SK-N-SH (cell line): ENCODE measurements at regions not wholly inside any gene's neighbourhood (a gene's known extent, or its start where the extent isn't known, plus 50 kb on each side); places are given as distances from the start of the nearest gene placed in this dataset.

Source experiments
- CTCF ChIA-PET: fragments of 300-600, 350-600 bp; formaldehyde crosslinking; extraction: SDS; loops from one replicate; lab custom pipeline; 2021; lab: Yijun Ruan, JAX
- POLR2A ChIA-PET: fragments of 350-600 bp; sonication (Branson Sonifier 250); formaldehyde crosslinking; extraction: SDS; loops from one replicate; lab custom pipeline; 2020; ENCODE audit warnings: antibody characterized with exemption, inconsistent platforms; lab: Yijun Ruan, JAX
- DNase-seq: peaks from one replicate; pipeline ENCODE4 v3.0.0; 2012
- H2AFZ ChIP-seq: fragments of 200-600 bp; sonication (generic); 2 replicates; pipeline ENCODE4 v1.8.1; 2016; ENCODE audit warnings: antibody characterized with exemption, mild to moderate bottlenecking, low read depth
- H3F3A ChIP-seq: fragments of 200-600 bp; sonication (generic); replicated peaks from 2 replicates; pipeline ENCODE3; 2016; ENCODE audit warnings: antibody characterized with exemption, mild to moderate bottlenecking; ENCODE audit not compliant: insufficient read depth
- H3K27ac ChIP-seq, 2 experiments: fragments of 200-500 bp in 1 of 2; fragments of 200-600 bp in 1 of 2; sonication (Bioruptor generic) in 1 of 2; sonication (generic), shearing (Covaris generic) in 1 of 2; 2 replicates each; pipeline versions ENCODE4 v1.5.1 to v1.6.1; 2014 to 2016; ENCODE audit warnings: low read depth in 2 of 2, inconsistent platforms in 1 of 2, low read length in 1 of 2, mild to moderate bottlenecking in 1 of 2, mixed read lengths in 1 of 2
- H3K27me3 ChIP-seq: fragments of 200-600 bp; sonication (generic), shearing (Covaris generic); 2 replicates; pipeline ENCODE4 v1.6.1; 2016; ENCODE audit warnings: mixed run types; ENCODE audit not compliant: insufficient read depth
- H3K36me3 ChIP-seq, 2 experiments: fragments of 200-500 bp in 1 of 2; fragments of 200-600 bp in 1 of 2; sonication (Bioruptor generic) in 1 of 2; sonication (generic) in 1 of 2; replicated peaks in 1 of 2; 2 replicates each; pipeline versions ENCODE3 to v1.5.1; 2014 to 2016; ENCODE audit warnings: low read length in 1 of 2, mild to moderate bottlenecking in 1 of 2; ENCODE audit not compliant: insufficient read depth in 2 of 2, control insufficient read depth in 1 of 2
- H3K4me1 ChIP-seq, 2 experiments: fragments of 200-500 bp in 1 of 2; fragments of 200-600 bp in 1 of 2; sonication (Bioruptor generic) in 1 of 2; sonication (generic), shearing (Covaris generic) in 1 of 2; 2 replicates each; pipeline versions ENCODE4 v1.5.1 to v1.6.1; 2014 to 2016; ENCODE audit warnings: low read depth in 1 of 2, low read length in 1 of 2, mixed run types in 1 of 2; ENCODE audit not compliant: insufficient read depth in 2 of 2, control insufficient read depth in 1 of 2
- H3K4me2 ChIP-seq: fragments of 200-600 bp; sonication (generic), shearing (Covaris generic); 2 replicates; pipeline ENCODE4 v1.6.1; 2017; ENCODE audit warnings: mixed run types
- H3K4me3 ChIP-seq, 2 experiments: fragments of 200-500 bp in 1 of 2; fragments of 200-600 bp in 1 of 2; sonication (Bioruptor generic) in 1 of 2; sonication (generic), shearing (Covaris generic) in 1 of 2; 2 replicates each; pipeline versions ENCODE4 v1.5.1 to v1.8.1; 2014 to 2016; ENCODE audit warnings: low read depth in 2 of 2, inconsistent platforms in 1 of 2, low read length in 1 of 2, mild to moderate bottlenecking in 1 of 2, mixed read lengths in 1 of 2, moderate library complexity in 1 of 2
- H3K79me2 ChIP-seq: fragments of 200-600 bp; sonication (generic); 2 replicates; pipeline ENCODE4 v1.8.1; 2017; ENCODE audit warnings: mild to moderate bottlenecking; ENCODE audit not compliant: insufficient read depth
- H3K9ac ChIP-seq: fragments of 200-600 bp; sonication (generic); 2 replicates; pipeline ENCODE4 v1.6.1; 2017; ENCODE audit warnings: mixed run types
- H3K9me2 ChIP-seq: fragments of 200-600 bp; sonication (generic); 2 replicates; pipeline ENCODE4 v1.6.1; 2017; ENCODE audit warnings: mixed run types
- H3K9me3 ChIP-seq: fragments of 200-600 bp; sonication (generic); 2 replicates; pipeline ENCODE4 v1.6.1; 2017; ENCODE audit warnings: mixed run types, mild to moderate bottlenecking, moderate library complexity
- H4K20me1 ChIP-seq: fragments of 200-600 bp; sonication (generic); 2 replicates; pipeline ENCODE4 v1.6.1; 2017; ENCODE audit warnings: mild to moderate bottlenecking, mixed run types; ENCODE audit not compliant: insufficient read depth
- CHD2 ChIP-seq: fragments of 150-350 bp; IDR thresholded peaks from 2 replicates; pipeline ENCODE4 v1.6.1; 2018; ENCODE audit warnings: low read length; ENCODE audit not compliant: partially characterized antibody
- ELF1 ChIP-seq: IDR thresholded peaks from 2 replicates; pipeline ENCODE4 v1.4.0; 2012
- EZH2phosphoT487 ChIP-seq: fragments of 200-600 bp; sonication (generic); IDR thresholded peaks from 2 replicates; pipeline ENCODE4 v1.6.1; 2017; ENCODE audit warnings: low read depth, mixed run types, mild to moderate bottlenecking, antibody characterized with exemption, moderate library complexity, borderline replicate concordance
- FOSL2 ChIP-seq: IDR thresholded peaks from 2 replicates; pipeline ENCODE4 v1.4.0; 2012; ENCODE audit warnings: low read depth, mild to moderate bottlenecking, moderate library complexity, borderline replicate concordance
- FOXJ3 ChIP-seq: sonication (generic); formaldehyde crosslinking; IDR thresholded peaks from 2 replicates; pipeline ENCODE4 v1.5.1; 2020; ENCODE audit warnings: mild to moderate bottlenecking, missing genetic modification reagents
- GABPA ChIP-seq: IDR thresholded peaks from 2 replicates; pipeline ENCODE4 v1.4.0; 2012; ENCODE audit warnings: low read depth, mild to moderate bottlenecking
- GATA2 ChIP-seq: sonication (generic); formaldehyde crosslinking; IDR thresholded peaks from 2 replicates; pipeline ENCODE4 v1.5.0; 2020; ENCODE audit warnings: mild to moderate bottlenecking, missing genetic modification reagents
- JUND ChIP-seq: IDR thresholded peaks from 2 replicates; pipeline ENCODE4 v1.4.0; 2012
- MEF2A ChIP-seq: IDR thresholded peaks from 2 replicates; pipeline ENCODE4 v1.4.0; 2012; ENCODE audit warnings: low read depth, borderline replicate concordance
- MXI1 ChIP-seq: IDR thresholded peaks from 2 replicates; pipeline ENCODE4 v1.6.1; 2012; ENCODE audit warnings: mild to moderate bottlenecking, low read depth, low read length, improper control_type of control experiment
- NFIC ChIP-seq: IDR thresholded peaks from 2 replicates; pipeline ENCODE4 v1.4.0; 2012; ENCODE audit warnings: borderline replicate concordance
- NRF1 ChIP-seq: IDR thresholded peaks from 2 replicates; pipeline ENCODE4 v1.6.1; 2012; ENCODE audit warnings: low read depth, mild to moderate bottlenecking, low read length
- PBX3 ChIP-seq: IDR thresholded peaks from 2 replicates; pipeline ENCODE4; 2012
- RFX5 ChIP-seq: IDR thresholded peaks from 2 replicates; pipeline ENCODE4 v1.6.1; 2012; ENCODE audit warnings: mild to moderate bottlenecking, improper control_type of control experiment, low read length
- SMC3 ChIP-seq: IDR thresholded peaks from 2 replicates; pipeline ENCODE4 v1.6.1; 2012; ENCODE audit warnings: low read depth, low read length, improper control_type of control experiment
- TEAD4 ChIP-seq: IDR thresholded peaks from 2 replicates; pipeline ENCODE4 v1.4.0; 2012; ENCODE audit warnings: mild to moderate bottlenecking, borderline replicate concordance; ENCODE audit not compliant: insufficient read depth
- YY1 ChIP-seq: IDR thresholded peaks from 2 replicates; pipeline ENCODE4 v1.4.0; 2012; ENCODE audit warnings: low read depth, mild to moderate bottlenecking
- WGBS: methylation state at CpG from one replicate; pipeline ENCODE4 v1.1.6; 2017; ENCODE audit warnings: low lambda C conversion rate; 5-methylcytosine and 5-hydroxymethylcytosine counted together
- TF ChIP-seq, protein P1 (sequence below): IDR thresholded peaks from 2 replicates; pipeline ENCODE4 v1.4.0; 2012; ENCODE audit warnings: low read depth
- TF ChIP-seq, protein P2 (sequence below): IDR thresholded peaks from 2 replicates; pipeline ENCODE4 v1.4.0; 2012; ENCODE audit warnings: low read depth, borderline replicate concordance

DNA sequence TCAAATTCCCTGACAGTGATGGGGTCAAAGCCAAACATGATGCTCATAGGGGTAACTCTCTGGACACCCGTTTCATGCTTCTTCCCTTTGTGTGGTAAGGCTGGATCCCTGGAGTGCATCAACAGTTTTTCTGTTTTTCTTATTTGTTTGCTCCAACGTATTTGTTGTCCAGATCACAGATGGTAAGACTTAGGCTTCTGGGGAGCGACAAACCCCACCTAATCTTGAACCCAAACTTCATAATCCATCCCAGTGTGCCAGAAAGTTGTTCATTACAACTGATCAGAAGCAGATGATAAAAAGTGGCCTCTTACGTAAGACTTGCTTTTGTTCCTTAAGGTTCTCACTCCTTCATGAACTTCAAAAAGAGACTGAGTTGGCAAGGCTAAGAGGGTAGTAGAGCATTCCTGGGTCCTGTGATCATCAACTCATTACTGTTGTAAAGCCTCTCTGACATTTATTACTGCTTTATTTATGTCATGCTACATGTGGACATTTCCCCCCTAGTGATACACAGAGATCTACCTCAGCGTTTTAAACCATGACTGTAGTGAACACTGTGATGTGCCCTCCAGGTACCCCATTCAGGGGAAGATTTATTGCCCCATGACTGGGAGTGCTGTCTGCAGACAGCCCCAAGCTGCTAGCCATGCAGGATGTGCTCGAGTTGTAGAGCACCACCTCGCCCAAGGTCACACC is 125.6 kb downstream of the CCDC71L start:
- Histone ChIP-seq H3K27me3 (no peaks in the 10 kb centered on the region), H3K36me3 (no peaks in the 10 kb centered on the region), H3K9ac (no peak overlapping the region), H3K4me3 (no peak overlapping the region), H3K27ac (no peak overlapping the region), H2AFZ (no peak overlapping the region), H3F3A (peaks cover 12% of the 10 kb centered on the region), H3K79me2 (no peaks in the 10 kb centered on the region), H3K9me2 (no peaks in the 10 kb centered on the region), H3K4me1 (peaks cover 2 to 9% of the 10 kb centered on the region in 2 experiments; a peak in 3 of 4 replicates), H3K9me3 (no peaks in the 10 kb centered on the region), H3K4me2 (no peak overlapping the region), H4K20me1 (no peaks in the 10 kb centered on the region)
- TF ChIP-seq YY1: no peak
- TF ChIP-seq MEF2A: no peak
- no peak for TF ChIP-seq JUND
- no peak for TF ChIP-seq FOXJ3
- TF ChIP-seq, protein P1, sequence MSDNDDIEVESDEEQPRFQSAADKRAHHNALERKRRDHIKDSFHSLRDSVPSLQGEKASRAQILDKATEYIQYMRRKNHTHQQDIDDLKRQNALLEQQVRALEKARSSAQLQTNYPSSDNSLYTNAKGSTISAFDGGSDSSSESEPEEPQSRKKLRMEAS: no peak
- TF ChIP-seq NFIC: no peak
- TF ChIP-seq NRF1: no peak
- no peak for TF ChIP-seq RFX5
- no peak for TF ChIP-seq FOSL2
- no peak for TF ChIP-seq EZH2phosphoT487
- no peak for TF ChIP-seq PBX3
- TF ChIP-seq TEAD4: no peak
- TF ChIP-seq, protein P2, sequence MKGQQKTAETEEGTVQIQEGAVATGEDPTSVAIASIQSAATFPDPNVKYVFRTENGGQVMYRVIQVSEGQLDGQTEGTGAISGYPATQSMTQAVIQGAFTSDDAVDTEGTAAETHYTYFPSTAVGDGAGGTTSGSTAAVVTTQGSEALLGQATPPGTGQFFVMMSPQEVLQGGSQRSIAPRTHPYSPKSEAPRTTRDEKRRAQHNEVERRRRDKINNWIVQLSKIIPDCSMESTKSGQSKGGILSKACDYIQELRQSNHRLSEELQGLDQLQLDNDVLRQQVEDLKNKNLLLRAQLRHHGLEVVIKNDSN: no peak
- no peak for TF ChIP-seq MXI1
- no peak for TF ChIP-seq SMC3
- TF ChIP-seq GATA2 (CRISPR knock-in tag): no peak
- no peak for TF ChIP-seq CHD2
- no peak for TF ChIP-seq GABPA
- TF ChIP-seq ELF1: no peak
- ChIA-PET CTCF (interaction anchor here (1.3 to 1.6 kb wide), 4 partner anchors 9 to 358 kb away, joined by 3 to 5 read pairs (median 4); no protein-coding TSS in a partner anchor), POLR2A (no interaction called here)
- DNase-seq: no peak
- WGBS: 76% methylated on average over 7 of the region's 7 CpGs
